Endothelial cell (in vitro differentiated cells): ENCODE measurements at regions not wholly inside any gene's neighbourhood (a gene's known extent, or its start where the extent isn't known, plus 50 kb on each side); places are given as distances from the start of the nearest gene placed in this dataset.
A peak's percentile ranks its signal among the peaks of the same experiment; 100 is the strongest.

Experiments used
- DNase-seq: peaks from one replicate; pipeline ENCODE4 v3.0.0; 2021; ENCODE audit warnings: low spot score
- H3K27ac Mint-ChIP-seq: one replicate; pipeline ENCODE4 v1.8.0; 2021; ENCODE audit warnings: mixed read lengths, inconsistent platforms; ENCODE audit not compliant: unreplicated experiment
- H3K27me3 Mint-ChIP-seq: one replicate; pipeline ENCODE4 v1.8.0; 2021; ENCODE audit warnings: mild to moderate bottlenecking, moderate library complexity, mixed read lengths, inconsistent platforms; ENCODE audit not compliant: unreplicated experiment
- H3K36me3 Mint-ChIP-seq: one replicate; pipeline ENCODE4 v1.8.0; 2021; ENCODE audit warnings: mild to moderate bottlenecking, low read depth, mixed read lengths, inconsistent platforms; ENCODE audit not compliant: unreplicated experiment
- H3K4me1 Mint-ChIP-seq: one replicate; pipeline ENCODE4 v1.8.0; 2021; ENCODE audit warnings: mild to moderate bottlenecking, mixed read lengths, inconsistent platforms; ENCODE audit not compliant: unreplicated experiment
- H3K4me3 Mint-ChIP-seq: one replicate; pipeline ENCODE4 v1.8.0; 2021; ENCODE audit warnings: mild to moderate bottlenecking, mixed read lengths, inconsistent platforms; ENCODE audit not compliant: unreplicated experiment
- H3K9me3 Mint-ChIP-seq: one replicate; pipeline ENCODE4 v1.8.0; 2021; ENCODE audit warnings: mixed read lengths, inconsistent platforms; ENCODE audit not compliant: unreplicated experiment
- CTCF ChIP-seq: fragments of 200-600 bp; sonication (generic); IDR thresholded peaks from one replicate; pipeline ENCODE4 v1.5.0; 2021; ENCODE audit warnings: antibody characterized with exemption; ENCODE audit not compliant: unreplicated experiment

GRCh38 chr1:233782937-233783586, 121.4 kb upstream of the SLC35F3 start:
- Mint-ChIP-seq H3K4me3 (no peak overlapping the region), H3K36me3 (no peaks in the 10 kb centered on the region), H3K4me1 (no peaks in the 10 kb centered on the region), H3K27me3 (no peaks in the 10 kb centered on the region), H3K27ac (no peak overlapping the region), H3K9me3 (no peaks in the 10 kb centered on the region)
- DNase-seq, result no peak
- TF ChIP-seq CTCF, result no peak

- H3K27ac Mint-ChIP-seq, result no peak overlapping the region
- no peaks in the 10 kb centered on the region for H3K9me3 Mint-ChIP-seq
- H3K36me3 Mint-ChIP-seq, result no peaks in the 10 kb centered on the region
- H3K4me1 Mint-ChIP-seq, result peaks cover 6% of the 10 kb centered on the region
- no peak for DNase-seq
- no peak overlapping the region for H3K4me3 Mint-ChIP-seq
- no peaks in the 10 kb centered on the region for H3K27me3 Mint-ChIP-seq
- no peak for TF ChIP-seq CTCF
Measured at GRCh38 chr1:233787599-233787998, 116.9 kb upstream of the SLC35F3 start.

- no peak overlapping the region for H3K4me3 Mint-ChIP-seq
- no peaks in the 10 kb centered on the region for H3K9me3 Mint-ChIP-seq
- no peak for TF ChIP-seq CTCF
- no peak for DNase-seq
- H3K27ac Mint-ChIP-seq, result no peak overlapping the region
- H3K4me1 Mint-ChIP-seq, result peaks cover 6% of the 10 kb centered on the region
- no peaks in the 10 kb centered on the region for H3K27me3 Mint-ChIP-seq
- no peaks in the 10 kb centered on the region for H3K36me3 Mint-ChIP-seq
Measured at GRCh38 chr1:233788687-233789086, 115.8 kb upstream of the SLC35F3 start.

- H3K36me3 Mint-ChIP-seq, result no peaks in the 10 kb centered on the region
- peaks cover 6% of the 10 kb centered on the region for H3K4me1 Mint-ChIP-seq
- no peaks in the 10 kb centered on the region for H3K27me3 Mint-ChIP-seq
- no peaks in the 10 kb centered on the region for H3K9me3 Mint-ChIP-seq
- no peak for TF ChIP-seq CTCF
- no peak overlapping the region for H3K4me3 Mint-ChIP-seq
- peak overlapping the region; percentile 85 for H3K27ac Mint-ChIP-seq
- DNase-seq, result no peak
Measured at GRCh38 chr1:233790121-233790520, 114.4 kb upstream of the SLC35F3 start.

GRCh38 chr1:233790662-233791371, 113.7 kb upstream of the SLC35F3 start:
- DNase-seq, result peak; percentile 45
- Mint-ChIP-seq H3K27me3 (no peaks in the 10 kb centered on the region), H3K4me1 (peaks cover 6% of the 10 kb centered on the region), H3K9me3 (no peaks in the 10 kb centered on the region), H3K36me3 (no peaks in the 10 kb centered on the region), H3K4me3 (no peak overlapping the region), H3K27ac (no peak overlapping the region)
- TF ChIP-seq CTCF, result peak; percentile 87
